DMS53 (cell line): ENCODE measurements at regions not wholly inside any gene's neighbourhood (a gene's known extent, or its start where the extent isn't known, plus 50 kb on each side); places are given as distances from the start of the nearest gene placed in this dataset.
A peak's percentile ranks its signal among the peaks of the same experiment; 100 is the strongest.

Source experiments
- DNase-seq: peaks from one replicate; lab custom pipeline; 2025; lab: John Stamatoyannopoulos, UW

DNA sequence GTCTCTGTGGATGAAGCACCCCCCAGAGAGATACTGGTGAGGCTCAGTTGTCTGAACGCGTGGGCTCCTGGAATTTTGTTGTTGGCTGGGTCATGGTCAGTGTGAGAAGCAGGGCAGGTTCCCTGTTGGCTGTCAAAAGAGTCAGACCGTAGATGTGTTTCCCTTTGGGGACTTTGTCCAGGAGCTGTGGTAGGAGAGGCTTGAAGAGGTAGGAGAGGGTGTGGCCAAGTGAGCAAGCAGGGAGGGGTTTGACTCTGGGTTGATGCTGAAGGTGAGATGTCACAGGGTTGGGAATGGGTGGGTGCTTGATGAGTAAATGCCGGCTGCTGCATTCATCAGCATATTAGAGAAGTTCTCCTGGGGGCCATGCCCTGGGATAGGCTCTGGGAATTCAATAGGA is 803.2 kb downstream of the TBC1D22A start:
- no peak for DNase-seq

- DNase-seq = peak; percentile 36
Measured at GRCh38 chr22:47564651-47565434, 802.4 kb downstream of the TBC1D22A start.

DNA sequence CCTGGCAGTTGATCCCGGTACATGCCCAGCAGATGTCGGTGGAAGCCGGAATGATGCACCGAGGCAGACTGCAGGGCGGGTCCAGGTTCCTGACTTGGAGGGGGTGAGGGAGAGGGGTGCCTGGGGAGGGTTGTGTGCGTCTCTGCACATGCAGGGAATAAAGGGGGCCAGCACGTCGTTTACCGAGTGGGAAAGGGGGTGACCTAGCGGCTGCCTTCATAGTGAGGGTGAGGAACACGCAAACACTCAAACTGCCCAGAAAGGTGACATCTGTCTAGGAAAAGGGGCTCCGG is 801.7 kb downstream of the TBC1D22A start:
- DNase-seq = no peak

GRCh38 chr22:47563406-47564157 is 801.1 kb downstream of the TBC1D22A start:
- DNase-seq = no peak

- DNase-seq = peak; percentile 37
Measured at GRCh38 chr22:47561766-47562165, 799.3 kb downstream of the TBC1D22A start.

DNA sequence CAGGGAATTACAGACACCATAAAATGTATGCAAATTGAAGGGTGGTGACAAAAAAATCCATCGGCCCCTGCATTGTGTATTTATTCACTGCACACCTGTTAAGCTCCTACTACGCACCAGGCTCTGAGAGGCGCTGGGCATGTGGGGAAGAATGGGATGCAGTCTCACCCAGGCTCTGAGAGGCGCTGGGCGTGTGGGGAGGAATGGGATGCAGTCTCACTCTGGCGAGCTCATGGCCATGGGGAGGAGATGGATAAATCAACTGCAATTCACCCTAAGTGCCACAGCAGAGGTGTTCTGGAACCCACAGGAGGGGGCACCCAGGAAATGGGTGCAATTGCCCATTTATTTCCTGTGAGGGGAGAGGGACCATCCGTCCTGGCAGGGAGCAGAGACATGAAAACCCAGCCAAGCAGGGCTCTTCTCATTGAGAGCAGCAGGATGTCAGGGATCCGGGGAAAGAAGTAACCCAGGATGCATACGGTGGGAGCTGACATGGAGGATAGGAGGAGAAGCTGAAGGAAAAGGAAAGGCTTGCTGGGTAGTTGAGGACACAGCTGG is 798.7 kb downstream of the TBC1D22A start:
- no peak for DNase-seq

GRCh38 chr22:47558828-47559700 is 796.6 kb downstream of the TBC1D22A start:
- no peak for DNase-seq

DNA sequence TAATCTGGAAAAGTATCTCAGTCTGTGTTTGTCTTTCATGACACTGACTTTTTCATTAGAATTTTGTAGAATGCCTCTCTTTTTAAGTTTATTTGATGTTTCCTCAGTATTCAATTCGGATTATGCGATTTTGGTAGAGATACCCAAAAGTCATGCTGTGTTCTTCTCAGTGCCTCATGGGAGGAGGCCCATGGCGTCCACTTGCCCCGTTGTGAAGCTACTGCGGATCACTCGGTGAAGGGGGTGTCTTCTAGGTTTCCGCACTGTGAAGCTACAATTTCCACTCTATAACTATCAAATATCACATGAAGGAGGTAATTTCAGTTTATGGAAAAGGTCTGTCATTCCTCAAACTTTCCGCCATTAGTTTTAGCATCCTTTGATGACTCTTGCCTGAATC is 794.0 kb downstream of the TBC1D22A start:
- no peak for DNase-seq

GRCh38 chr22:47553436-47553835 is 791.0 kb downstream of the TBC1D22A start:
- DNase-seq = no peak

GRCh38 chr22:47552541-47553205 is 790.2 kb downstream of the TBC1D22A start:
- no peak for DNase-seq

DNA sequence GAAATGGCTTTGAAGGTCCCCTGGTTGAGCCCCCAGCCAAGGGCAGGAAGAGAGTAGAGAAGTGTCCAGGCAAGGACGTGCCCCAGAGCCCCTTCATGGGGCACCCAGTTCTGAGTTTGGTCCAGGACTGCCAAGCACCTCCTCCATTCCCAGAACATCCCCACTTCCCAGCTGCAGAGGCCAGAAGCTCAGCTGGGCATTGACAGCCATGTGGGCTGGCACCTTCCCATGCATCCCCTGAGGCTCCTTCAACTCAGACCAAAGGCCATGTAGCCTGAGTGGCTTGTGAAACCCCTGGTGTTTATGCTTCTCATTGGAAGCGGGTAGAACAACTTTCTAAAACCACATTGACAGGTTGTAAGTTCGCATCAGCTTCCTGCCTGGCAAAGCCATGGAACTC is 789.6 kb downstream of the TBC1D22A start:
- no peak for DNase-seq

- DNase-seq = no peak
Measured at GRCh38 chr22:47551431-47551775, 789.0 kb downstream of the TBC1D22A start.

DNA sequence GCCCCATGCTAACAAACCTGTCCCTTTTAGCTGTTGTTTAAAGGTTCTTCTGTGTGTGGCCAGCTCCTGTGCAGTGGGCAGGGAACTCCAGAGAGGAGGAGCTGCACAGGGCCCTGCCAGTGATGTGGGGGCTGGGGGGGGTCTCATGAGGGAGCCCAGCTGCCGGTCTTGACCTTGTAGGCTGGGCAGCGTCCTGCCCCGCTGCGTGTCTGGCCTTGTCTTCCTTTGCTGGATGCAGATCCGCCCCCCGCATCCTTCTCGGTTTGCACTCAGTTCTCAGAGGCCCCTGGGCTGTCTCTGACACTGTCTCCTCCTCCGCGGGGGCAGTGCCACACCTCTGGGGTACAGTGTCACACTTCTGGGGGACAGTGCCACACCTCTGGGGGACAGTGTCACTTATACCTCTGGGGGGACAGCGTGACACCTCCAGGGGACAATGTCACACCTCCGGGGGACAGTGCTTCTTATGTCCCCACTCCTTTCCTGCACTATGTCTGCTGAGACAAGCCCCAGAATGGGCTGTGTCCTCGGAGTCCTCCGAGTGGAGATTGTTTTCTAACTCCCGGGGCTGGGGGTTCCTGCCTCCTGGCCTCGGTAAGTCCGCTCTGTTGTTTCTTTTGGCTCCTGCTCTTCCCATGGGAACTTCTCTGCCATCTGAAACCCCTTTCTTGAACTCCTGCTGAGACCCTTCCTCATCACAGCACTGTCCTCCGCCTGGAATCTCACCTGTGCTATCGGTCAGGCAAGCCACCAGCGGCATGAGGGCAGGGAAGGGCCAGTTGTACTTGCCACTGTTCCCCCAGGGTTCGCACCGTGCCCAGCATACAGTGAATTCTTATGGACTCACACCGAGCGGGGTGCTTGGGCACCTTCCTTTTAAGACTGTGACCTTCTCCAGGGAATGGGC is 788.3 kb downstream of the TBC1D22A start:
- DNase-seq = no peak

DNA sequence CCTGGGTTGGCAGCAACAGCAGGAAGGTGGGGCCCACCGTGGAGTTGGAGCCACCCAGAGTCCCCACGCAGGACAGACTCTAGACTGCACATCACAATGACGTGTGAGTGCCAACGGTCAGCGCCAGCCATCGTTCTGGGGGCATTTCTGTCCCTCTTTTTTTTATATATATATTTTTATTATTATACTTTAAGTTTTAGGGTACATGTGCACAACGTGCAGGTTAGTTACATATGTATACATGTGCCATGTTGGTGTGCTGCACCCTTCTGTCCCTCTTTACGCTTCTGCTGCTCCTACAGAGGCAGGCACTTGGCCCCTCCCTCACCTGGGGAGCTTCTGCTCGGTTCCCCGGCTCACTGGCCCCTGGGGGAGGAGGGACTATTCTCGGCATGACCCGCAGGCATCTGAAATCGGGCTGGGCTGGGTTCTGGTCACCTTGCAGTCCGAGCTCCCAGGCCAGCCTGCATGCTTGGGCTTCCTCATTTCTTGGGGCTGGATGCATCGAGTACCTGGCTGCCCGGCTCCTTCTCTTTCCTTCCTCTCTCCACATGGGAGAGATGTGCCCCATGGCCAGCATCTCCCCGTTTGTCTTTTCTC is 787.4 kb downstream of the TBC1D22A start:
- DNase-seq = no peak

DNA sequence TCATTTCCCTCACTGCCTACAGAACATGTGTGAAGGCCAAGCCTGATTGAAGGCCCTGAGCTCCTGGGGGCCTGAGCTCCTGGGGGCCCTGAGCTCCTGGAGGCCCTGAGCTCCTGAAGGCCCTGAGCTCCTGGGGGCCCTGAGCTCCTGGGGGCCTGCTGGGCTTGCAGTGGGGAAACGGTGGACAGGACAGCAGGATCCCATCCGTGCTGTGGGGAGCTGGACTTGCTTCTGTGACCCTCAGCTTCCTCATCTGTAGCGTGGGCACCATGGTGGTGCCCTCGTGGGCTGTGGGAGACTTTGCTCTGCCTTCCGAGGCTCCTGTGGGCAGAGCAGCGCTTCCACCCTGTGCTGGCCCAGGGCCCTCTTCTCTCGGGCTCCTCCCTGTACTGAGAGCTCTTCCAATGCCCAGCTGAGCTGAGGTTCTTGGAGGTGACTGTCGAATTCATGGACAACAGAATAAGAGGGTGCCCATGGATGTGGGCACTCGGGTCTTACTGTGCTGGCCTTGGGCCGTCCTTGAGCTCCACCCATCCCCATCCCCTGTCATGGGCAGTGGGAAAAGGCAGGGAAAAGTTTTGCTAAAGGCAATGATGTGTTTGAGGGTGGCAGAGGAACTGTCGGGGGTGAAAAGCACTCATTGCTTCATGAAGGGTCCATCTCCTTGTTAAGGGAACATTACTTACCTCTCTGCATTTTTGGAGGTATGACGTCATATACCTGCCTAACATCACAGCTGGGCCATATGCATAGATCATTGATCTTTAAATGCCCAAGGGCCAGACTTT is 786.7 kb downstream of the TBC1D22A start:
- DNase-seq = no peak

DNA sequence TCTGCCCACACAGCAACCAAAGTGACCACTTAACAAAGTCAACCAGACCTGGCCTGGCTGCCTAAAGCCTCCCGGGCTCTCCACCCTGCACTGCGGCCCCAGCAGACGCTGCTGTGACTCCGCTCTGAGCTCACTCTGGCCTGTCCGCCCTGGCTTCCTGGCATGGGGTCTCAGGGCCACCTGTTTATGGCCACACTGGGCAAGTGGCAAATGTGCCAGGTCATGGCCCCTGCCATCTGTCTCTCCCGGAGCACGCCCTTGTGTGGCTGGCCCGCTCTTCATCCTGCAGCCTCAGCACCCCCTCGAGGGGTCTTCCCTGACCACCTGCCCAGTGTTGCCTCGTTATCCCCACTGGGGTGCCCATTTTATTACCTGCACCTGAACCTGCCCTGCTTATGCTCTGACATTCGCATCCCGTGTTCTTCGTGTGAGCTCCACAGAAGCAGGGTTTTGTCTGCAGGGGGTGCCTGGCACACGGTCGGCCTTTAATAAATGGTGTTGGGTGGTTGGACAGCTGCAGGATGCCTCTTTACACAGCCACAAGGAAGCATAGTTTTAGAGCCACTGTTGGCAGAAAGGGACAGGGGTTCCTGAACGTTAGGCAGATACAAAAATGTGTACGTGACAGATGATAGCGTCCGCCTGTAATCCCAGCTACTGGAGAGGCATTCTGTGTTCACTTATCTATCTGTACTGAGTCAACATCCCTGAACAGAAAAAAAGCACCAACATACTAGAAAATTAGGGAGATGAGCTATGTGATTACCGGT is 785.6 kb downstream of the TBC1D22A start:
- DNase-seq = no peak

- no peak for DNase-seq
Measured at GRCh38 chr22:47547239-47547661, 784.8 kb downstream of the TBC1D22A start.

DNA sequence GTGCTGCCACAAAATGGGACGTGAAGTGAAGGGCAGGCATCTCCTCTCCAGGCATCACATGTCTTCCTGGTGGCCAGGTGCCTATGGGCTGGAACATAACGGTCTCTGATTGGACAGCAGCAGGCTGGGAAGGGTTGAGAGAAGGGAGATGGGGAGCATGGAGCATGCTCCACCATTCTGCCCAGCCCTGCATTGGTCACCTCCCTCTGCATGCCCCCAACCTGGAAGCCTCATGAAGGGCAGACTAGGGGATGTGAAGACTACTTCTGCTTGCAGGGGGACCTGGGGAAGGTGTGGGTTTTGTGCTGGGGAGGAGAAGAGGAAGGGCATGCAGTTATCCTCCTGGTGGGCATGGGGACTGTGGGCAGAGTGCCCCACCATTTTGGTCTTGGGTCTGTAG is 782.2 kb downstream of the TBC1D22A start:
- DNase-seq = no peak

- DNase-seq = no peak
Measured at GRCh38 chr22:47543447-47543846, 781.0 kb downstream of the TBC1D22A start.
